Smooth muscle cell of the brain vasculature (primary cell): ENCODE measurements at regions not wholly inside any gene's neighbourhood (a gene's known extent, or its start where the extent isn't known, plus 50 kb on each side); places are given as distances from the start of the nearest gene placed in this dataset.

Experiments
- DNase-seq: peaks from one replicate; pipeline ENCODE4 v3.0.0-alpha.2; 2012; ENCODE audit warnings: low read depth, low spot score

DNA sequence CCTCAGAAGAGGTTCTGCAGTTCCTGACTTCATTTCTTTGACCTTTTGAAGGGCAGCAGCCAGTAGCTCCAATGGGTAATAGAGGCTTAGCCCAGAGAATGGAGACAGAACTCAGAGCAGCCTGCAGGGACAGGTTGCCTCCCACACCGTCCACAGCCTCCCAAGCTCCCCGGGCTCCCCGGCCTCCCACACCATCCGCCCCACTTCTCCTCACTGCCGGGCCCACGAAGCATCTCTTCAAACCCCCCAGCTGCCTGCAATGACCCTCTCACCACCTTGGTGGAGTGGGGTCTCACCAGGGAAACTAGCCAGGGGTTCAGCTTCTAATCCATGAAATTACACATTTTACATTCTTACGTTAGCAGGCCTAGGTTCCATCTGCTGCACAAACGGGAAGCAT is 652.0 kb upstream of the SALL3 start:
- DNase-seq = no peak

DNA sequence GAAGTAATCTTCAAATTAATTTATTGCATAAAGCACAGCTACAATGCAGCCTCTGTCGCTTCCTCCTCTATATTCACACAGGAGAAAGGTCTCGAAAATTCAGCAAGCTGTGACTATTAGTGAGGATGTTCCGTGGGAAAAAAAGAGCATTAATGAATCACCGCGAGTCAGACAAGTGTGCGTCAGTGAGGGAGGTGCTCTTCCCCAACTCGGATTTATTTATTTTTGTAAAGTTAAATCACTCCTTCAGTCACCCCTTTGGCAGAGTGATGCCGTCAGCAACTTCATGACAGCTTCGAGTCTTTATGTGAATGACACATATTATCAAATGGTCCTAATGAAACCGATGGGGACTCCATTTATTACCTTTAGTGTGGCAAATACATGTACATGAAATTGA is 648.9 kb upstream of the SALL3 start:
- DNase-seq = no peak

DNA sequence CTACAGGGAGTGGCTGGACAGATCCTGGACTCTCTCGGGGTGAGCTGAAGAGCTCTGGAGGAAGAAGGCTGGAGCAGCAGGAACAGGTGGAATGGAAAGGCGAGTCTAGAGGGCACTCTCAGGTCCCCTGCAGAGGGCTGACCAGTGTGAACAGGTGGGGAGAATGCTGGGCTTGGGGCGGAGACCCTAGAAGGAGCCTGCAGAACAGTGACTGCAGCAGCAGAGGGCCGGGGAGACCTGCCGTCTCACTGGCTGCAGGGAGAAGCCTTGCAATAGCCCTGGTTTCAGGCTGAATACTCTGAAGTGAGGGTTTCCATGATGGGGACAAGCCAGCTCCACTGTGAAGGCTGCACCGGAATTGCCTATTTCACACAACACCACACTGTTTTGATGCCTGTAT is 626.7 kb upstream of the SALL3 start:
- no peak for DNase-seq

DNA sequence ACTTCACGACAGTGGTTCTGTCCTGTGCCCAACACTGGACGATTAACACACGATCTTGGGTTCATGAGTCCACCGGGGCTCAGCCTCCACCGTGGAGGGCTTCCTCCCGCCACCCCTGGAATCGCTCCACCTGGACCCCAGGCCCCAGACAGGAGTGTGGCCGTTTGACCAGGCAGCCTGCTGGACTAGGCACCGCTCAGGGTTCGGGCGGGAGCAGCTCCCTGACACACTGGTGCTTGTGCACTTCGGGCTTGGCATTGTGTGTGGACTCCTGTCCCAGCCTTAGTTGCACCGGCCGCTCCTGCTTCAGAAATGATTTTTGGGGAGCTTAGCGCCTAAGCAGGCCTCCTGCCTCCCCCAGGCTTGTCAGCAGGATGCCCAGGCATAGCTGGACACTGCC is 617.4 kb upstream of the SALL3 start:
- DNase-seq = no peak

DNA sequence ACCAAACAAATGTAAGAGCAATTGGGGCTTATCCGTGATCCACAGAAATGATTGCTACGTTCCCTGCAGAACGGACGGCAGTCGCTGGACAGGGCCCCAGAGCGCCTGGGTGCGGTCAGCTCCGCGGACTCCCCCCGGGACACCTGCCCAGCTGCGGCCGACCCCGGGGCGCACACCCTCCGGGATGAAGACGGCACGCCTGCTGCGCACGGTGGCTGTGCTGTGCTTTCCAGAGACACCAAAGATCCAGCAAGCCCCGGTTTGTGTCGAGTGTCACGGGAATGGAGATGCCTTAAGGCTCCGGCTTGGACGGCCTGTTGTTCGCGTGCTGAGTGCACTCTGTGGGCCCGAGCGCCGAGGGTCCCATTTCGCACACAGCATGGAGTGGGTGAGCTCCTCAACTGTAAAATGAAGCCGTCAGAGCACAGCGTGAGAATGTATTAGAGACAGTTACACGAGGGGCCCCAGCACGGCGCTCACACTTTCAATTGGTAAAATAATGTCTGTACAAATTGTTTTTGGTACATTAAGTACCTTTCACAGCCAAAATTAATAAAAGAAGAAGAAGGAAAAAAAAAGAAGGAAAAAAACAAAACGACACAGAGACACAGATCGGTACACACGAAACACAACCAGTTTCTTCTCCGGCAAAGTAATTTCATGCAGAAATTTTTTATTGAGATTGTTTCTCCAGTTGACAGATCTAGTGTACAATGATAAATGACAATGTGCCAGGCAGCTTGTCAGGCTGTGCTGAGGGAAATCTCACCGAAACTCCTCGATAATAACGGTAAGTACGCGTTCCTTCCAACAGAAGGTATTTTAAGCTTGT is 615.8 kb upstream of the SALL3 start:
- DNase-seq = no peak

DNA sequence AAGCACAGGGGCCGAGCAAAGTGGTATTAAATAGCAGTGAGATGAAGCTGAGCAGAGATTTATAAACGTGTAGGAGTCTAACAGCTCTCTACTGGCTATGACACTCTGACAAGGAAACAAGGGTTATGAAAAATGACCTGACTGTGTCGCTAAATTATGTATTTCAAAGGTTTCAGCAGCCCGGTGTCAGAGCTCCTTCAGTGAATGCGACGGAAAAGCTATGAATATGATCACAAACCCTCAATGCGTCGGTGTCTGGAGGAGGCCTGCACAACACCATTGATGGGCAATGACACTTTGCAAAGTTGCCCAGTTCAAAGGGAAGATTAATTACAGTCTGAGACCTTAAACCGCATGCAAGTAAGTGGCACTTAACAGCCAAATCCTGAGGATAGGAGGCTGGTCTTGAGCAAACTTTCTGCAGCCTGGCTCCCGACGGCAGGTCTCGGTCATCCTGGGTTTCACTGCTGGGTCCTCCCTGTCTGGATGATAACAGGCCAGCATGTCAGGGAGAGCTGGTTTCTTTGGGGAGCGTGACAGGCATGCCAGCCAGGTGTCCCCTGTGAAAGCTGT is 615.1 kb upstream of the SALL3 start:
- no peak for DNase-seq

DNA sequence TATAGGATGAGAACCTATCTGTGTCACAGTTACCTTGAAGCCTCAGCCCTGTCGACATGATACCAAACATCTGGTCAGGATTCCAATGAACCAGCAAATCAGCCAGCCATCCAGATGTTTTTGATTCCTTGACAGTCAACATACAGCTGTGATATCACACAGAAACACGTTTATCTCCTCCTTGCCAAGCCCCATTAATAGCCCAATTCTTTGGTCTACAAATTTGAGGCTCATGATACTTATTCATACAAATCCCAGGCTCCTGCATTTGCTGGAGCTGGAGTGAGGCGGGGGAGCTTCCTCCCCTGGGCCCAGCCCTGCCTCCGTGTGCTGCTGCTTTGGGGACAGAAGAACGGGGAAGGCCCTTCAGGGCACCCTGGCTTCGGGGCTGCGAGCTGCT is 611.6 kb upstream of the SALL3 start:
- no peak for DNase-seq

DNA sequence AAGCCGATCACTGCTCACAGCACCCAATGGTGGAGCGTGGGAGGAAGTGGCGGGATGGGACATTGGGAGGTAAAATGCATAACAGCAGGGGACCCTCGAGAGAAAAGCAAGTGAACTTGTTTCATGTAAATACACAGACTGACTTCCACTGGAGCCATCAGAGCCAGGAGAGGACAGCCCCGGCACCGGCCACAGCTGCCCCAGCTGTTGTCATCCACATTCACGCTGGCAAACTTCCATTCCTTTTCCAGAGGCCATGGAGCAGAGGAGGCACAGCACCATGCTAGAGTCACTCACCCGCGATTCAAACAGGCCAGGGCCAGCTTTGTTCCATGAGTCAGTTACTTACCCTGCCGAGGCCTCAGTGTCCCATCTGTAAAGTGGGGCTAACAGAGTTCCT is 610.9 kb upstream of the SALL3 start:
- DNase-seq = no peak

DNA sequence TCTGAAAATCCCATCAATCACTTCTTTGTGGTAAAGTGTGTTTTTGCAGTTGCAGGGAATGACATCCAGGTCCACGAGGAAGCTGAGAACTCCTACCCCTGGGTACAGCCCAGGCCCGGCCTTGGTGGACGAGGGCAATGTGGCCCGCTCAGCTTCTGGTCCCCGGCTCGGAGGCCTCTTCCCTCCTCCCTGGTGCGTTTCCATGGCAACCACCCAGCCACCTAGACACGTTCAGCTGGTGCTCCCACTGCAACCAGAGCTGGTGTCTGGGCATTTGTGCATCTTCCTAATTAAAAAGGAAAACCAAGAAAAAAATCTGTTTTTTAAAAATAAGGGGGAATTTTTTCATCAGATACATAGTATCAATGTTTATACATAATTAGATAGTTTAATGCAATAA is 603.6 kb upstream of the SALL3 start:
- DNase-seq = no peak

DNA sequence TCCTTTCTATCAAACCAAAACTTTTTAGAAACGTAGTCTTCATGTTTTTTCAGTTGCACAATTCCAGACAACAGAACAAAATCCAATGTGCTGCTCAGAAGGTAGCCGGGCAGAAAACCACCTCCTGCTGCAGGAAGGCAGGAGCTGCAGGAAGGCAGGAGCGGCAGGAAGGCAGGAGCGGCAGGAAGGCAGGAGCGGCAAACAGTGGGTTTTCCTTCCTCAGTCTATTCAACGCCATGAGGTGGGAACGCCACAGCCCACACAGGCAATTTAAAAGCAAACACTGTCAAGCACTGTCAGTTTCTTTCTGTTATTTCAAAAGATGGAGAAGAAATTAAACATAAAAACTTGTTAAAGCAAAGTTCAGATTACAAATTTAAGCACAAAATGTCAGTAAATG is 601.2 kb upstream of the SALL3 start:
- no peak for DNase-seq

DNA sequence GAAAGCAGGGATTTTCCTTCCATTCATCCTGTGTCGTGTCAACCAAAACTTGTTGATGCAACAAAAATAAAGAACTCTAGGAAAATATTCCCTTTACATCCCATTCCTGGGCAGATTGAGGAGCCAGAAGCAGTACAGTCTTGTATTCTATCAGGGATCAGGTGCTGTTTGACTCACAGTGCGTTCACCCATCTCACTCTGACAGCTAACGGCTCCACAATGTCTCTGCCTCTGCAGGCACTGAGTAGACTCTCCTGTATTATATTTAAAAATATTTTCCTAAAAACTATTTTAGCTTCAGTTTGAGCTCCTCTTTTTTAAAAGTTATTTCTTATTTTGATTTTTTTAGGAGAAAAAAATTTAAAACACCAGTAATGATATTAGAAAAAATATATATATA is 600.6 kb upstream of the SALL3 start:
- no peak for DNase-seq

DNA sequence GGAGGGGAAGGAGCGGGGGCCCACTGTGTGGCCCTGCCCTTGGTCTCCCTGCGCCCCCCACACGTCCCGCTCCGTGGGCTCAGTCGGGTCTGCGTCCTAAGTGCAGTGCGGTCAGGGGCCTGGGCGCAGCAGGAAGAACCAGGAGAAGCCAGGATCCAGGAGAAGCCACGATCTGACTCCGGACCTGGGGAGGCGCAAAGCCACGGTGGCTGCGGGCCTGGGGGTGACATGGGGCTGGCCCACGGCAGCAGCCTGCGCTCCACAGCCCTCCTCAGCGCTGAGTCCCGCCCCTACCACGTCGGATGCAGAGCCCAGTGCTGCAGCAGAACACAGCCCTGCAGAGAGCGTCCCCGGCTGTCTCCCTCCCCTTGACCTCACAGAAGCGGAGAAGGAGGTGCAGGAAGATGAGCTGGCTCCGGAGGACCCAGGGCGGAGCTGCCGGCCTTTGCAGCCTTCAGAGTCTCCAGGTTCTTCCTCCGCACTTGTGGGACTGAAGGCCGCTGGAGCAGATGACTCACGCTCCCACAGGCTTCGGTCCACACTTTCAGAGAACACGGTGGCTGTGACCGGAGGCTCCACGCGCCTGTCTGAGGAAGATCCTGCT is 589.2 kb upstream of the SALL3 start:
- no peak for DNase-seq

DNA sequence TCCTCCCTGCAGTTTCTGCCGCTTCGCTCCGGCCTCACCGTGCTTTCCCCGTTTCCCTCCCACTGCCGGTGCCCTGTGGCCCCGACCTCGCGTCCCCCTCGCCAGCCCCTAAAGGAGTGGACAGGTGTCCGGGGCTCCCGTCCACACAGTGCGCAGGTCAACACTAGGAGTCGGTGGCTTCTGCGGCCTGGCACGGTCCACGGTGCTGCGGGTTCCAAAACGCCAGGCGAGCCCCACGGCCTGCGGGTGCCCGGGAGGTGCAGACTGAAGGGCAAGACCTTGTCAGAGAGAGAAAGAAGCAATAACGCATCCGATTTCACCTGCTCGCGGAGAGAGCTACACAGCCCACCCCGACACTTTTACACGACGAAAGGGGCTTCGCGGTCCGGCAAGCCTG is 588.7 kb upstream of the SALL3 start:
- no peak for DNase-seq

DNA sequence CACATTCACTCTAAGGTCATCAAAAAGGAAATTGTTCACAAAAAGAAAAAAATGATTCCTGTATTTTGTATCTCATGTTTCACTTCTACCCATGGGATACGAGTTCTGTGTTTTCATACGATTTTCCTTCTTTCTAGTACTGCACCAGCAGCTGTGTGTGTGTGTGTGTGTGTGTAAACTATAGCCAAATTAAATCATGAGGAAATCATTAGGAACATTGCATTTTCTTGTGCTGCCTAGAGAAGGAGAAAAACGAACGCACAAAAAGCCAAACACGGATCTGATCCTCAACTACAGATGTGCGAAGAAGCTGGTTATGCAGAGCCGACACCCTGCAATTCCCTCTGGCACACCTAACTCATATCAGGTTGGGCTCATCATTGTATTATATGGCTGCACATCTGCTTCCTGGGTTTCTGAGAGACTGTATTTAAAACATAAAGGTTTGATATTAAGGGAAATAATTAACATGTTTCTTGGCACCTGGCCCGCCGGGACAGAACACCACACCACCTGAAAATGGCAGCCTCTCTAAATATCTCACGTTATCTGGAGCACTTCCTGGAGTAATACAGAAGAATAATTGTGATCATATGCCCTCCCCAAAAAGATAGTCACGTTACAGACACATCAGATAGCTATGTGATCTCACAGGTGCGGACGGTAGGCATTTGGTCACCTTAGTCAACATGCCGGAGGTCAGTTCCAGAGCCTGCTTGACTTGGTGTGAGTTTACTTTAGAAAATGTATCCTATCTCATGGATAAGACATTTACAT is 586.3 kb upstream of the SALL3 start:
- DNase-seq = no peak

DNA sequence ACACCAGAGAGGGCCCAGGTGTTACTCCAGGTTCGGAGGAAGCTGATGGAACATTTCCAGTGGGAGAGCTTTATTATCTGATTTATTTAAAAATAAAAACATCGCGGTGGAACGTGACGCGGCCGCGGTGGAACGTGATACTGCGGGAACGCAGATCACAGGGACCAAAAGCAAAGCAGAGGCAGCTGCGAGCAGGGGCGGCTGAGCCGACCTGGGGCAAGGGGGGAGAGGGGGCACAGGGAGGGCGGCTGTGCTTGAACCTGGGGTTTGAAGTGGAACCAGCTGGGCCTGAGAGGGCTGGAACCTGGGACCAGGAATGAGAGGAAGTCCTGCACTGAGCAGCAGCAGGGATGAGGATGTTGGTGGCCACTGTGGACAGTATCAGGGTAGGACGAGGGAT is 583.5 kb upstream of the SALL3 start:
- DNase-seq = no peak

DNA sequence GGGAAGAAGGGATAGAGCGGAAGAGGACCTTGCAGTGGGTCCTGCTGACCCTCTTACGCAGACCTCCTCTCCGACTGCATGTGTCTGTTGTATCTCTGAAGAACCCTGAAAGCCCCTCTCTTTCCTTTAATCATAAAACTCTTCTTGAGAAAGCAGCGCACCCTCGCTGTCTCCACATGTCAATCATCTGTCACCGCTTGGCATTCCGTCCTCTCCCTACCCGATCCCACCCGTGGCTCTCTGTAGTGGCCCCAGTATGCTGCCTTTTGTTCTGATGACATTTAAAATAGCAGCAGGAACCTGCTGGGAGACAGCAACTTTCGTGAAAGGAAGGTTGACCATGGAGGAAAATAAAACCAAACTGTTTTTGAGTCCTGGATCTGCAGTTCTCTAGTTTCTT is 582.9 kb upstream of the SALL3 start:
- DNase-seq = no peak

DNA sequence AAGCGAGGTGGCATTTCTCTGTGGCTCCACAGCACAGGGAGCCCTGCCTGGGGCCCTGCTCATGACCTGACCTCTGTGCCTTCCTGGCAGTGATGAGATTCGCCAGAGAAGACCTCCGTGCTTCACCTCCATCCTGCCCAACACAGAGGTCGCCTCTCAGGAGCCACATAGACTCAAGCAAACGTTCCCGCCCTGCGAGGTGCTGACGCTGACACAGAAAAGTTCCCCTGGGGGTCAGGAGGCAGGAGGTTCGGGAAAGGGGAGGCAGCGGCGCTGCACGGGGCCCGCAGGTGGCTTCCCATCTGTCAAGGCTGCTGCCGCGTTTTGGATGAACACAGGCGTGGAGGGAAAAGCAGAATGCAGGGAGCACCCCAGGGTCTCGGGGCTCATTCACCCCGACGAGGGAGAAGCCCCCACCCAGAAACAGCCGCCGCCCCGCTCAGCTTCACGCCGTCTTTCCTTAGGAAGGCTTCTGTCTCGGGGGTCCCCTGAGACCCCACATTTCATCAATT is 579.6 kb upstream of the SALL3 start:
- no peak for DNase-seq

DNA sequence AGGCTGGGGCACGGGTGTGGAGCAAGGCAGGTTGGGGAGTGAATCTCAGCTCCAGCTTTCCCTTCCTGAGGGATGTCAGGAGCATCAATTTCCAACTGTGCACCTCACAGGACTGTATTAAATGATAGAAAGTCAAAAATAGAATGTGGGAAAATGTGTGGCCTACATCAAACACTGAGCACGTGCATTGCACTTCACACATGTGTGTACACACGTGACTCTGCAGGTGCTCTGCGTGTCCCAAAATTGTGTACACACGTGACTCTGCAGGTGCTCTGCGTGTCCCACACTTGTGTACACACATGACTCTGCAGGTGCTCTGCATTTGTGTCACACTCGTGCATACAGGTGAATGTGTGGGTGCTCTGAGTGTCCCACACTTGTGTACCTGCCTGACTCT is 577.2 kb upstream of the SALL3 start:
- no peak for DNase-seq

DNA sequence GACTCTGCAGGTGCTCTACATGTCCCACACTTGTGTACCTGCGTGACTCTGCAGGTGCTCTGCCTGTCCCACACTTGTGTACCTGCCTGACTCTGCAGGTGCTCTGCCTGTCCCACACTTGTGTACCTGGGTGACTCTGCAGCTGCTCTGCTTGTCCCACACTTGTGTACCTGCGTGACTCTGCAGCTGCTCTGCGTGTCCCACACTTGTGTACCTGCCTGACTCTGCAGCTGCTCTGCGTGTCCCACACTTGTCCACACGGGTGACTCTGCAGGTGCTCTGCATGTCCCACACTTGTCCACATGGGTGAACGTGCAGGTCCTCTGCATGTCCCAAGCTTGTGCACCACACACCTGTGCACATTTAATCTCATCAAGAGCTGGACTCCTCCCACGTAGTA is 576.7 kb upstream of the SALL3 start:
- no peak for DNase-seq

DNA sequence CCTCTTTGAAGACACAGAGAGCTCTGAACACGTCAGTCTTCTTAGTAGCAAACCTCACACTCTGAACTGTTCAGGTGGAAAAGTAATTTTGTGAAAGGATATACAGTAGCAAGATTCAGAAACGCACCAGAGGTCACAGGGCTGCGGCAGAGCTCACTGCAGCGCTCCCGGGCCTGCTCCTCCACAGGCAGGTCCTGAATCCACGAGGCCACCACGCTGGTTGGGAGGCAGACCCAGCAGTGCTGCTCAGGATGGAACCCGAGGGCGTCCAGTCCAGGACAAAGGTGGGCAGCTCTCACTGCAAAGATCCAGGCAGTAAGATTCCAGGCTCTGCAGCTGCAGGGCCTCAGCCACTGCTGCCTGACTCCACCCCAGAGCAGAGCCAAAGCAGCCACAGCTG is 576.2 kb upstream of the SALL3 start:
- no peak for DNase-seq

DNA sequence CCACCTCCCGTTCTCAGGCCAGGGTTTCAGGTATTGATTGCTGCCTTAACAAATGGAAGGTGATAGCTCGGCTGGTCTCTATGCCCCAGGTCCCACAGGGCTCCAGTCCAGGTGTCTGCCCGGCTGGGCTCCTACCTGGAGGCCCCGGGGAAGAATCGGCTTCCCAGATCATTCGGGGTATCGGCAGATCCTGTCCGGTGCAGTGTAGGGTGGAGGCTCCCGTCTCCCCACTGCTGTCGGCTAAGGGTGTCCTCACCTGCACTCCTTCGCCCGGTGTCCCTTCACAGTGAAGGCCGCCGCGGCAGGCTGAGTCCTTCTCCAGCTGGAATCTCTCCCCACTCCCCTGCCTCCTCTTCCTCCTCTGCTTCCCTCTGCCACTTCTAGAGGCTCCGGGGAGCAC is 573.9 kb upstream of the SALL3 start:
- DNase-seq = no peak

DNA sequence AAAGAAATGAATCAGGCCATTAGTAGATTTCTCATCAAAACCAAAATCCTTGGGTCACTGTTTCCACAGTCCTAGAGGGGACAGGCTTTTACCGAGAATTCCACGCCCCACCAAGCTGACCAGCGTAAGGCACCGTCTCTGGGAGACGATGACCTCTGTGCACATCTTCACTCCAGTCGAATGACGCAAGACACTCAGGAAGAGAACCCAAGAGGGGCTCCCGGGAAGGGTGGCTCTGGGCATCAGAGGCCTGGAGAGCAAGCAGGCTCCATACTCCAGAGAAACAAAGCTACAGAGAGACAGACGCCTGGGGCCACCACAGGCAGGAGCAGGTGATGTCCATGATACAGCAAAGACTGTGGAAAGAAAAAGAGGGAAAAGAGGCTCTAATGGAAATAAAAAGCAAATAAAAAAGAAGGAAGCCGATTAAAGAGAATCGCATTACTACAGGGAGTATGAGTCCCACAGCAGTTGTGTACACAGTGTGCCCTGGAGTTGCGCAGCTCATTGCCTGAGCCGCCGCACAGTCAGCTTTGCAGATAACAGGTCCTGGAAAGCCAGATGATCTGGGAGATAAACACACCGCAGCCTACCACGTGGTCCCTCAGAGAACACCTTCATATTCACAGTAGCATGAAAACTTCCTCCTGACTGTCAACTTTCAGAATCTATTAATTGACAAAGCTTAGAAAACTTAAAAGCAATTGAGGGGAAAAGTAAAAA is 572.7 kb upstream of the SALL3 start:
- no peak for DNase-seq
